Naive thymus-derived CD4-positive, alpha-beta T cell (primary cell): ENCODE measurements at regions not wholly inside any gene's neighbourhood (a gene's known extent, or its start where the extent isn't known, plus 50 kb on each side); places are given as distances from the start of the nearest gene placed in this dataset.

ENCODE experiments used
- ATAC-seq: fragments of 150-1000 bp; cut with Tn5 transposase; 2 replicates; pipeline ENCODE4 v1.10.0; 2021; ENCODE audit warnings: mild to moderate bottlenecking, moderate library complexity
- CTCF ChIA-PET: fragments of 350-600 bp; sonication (Branson Sonifier 250); formaldehyde crosslinking; loops from one replicate; lab custom pipeline; 2021; ENCODE audit warnings: antibody characterized with exemption; lab: Charles Lee
- POLR2A ChIA-PET: fragments of 350-600 bp; sonication (Branson Sonifier 250); formaldehyde crosslinking; loops from one replicate; lab custom pipeline; 2021; ENCODE audit warnings: antibody characterized with exemption, inconsistent platforms; lab: Charles Lee
- DNase-seq, 9 donors: peaks; one replicate each; pipeline versions ENCODE4 v3.0.0 to v3.0.0-alpha.2; 2020 to 2022; ENCODE audit warnings: mixed read lengths in 1 of 9
- H3K27ac ChIP-seq: one replicate; pipeline ENCODE4 v1.7.0; 2013; ENCODE audit warnings: mild to moderate bottlenecking, low read depth, low read length, moderate library complexity
- H3K27me3 ChIP-seq, 2 donors: one replicate each; pipeline ENCODE4 v1.7.0; 2013; ENCODE audit warnings: low read length in 2 of 2, mild to moderate bottlenecking in 2 of 2, moderate library complexity in 2 of 2; ENCODE audit not compliant: control insufficient read depth in 2 of 2, insufficient read depth in 2 of 2
- H3K36me3 ChIP-seq, 3 experiments: 1 replicate in 2 of 3; 2 replicates in 1 of 3; pipeline ENCODE4 v1.7.0; 2013; ENCODE audit warnings: low read length in 3 of 3, mild to moderate bottlenecking in 3 of 3, moderate library complexity in 1 of 3; ENCODE audit not compliant: insufficient read depth in 3 of 3, control insufficient read depth in 2 of 3
- H3K4me1 ChIP-seq, 2 donors: one replicate each; pipeline ENCODE4 v1.7.0; 2013; ENCODE audit warnings: low read length in 2 of 2, mild to moderate bottlenecking in 2 of 2, moderate library complexity in 1 of 2; ENCODE audit not compliant: control insufficient read depth in 2 of 2, insufficient read depth in 2 of 2
- H3K4me3 ChIP-seq: 2 replicates; pipeline ENCODE4 v1.7.0; 2013; ENCODE audit warnings: mild to moderate bottlenecking, low read length
- H3K9me3 ChIP-seq, 3 experiments: 1 replicate in 2 of 3; 2 replicates in 1 of 3; pipeline ENCODE4 v1.7.0; 2013; ENCODE audit warnings: low read length in 3 of 3; ENCODE audit not compliant: control insufficient read depth in 2 of 3
- H3K27ac Mint-ChIP-seq, 9 donors: one replicate each; pipeline ENCODE4 v1.8.0; 2020 to 2022; ENCODE audit warnings: mixed read lengths in 9 of 9, mild to moderate bottlenecking in 8 of 9, moderate library complexity in 5 of 9, inconsistent platforms in 2 of 9
- H3K27me3 Mint-ChIP-seq, 5 donors: one replicate each; pipeline ENCODE4 v1.8.0; 2021 to 2022; ENCODE audit warnings: mixed read lengths in 5 of 5, mild to moderate bottlenecking in 1 of 5
- H3K36me3 Mint-ChIP-seq, 5 donors: one replicate each; pipeline ENCODE4 v1.8.0; 2020 to 2022; ENCODE audit warnings: mixed read lengths in 5 of 5, mild to moderate bottlenecking in 3 of 5, inconsistent platforms in 1 of 5
- H3K4me1 Mint-ChIP-seq, 7 donors: one replicate each; pipeline ENCODE4 v1.8.0; 2020 to 2022; ENCODE audit warnings: mixed read lengths in 7 of 7, mild to moderate bottlenecking in 3 of 7, inconsistent platforms in 1 of 7
- H3K4me3 Mint-ChIP-seq, 10 donors: one replicate each; pipeline ENCODE4 v1.8.0; 2020 to 2022; ENCODE audit warnings: mild to moderate bottlenecking in 10 of 10, mixed read lengths in 10 of 10, moderate library complexity in 6 of 10, inconsistent platforms in 2 of 10
- H3K9me3 Mint-ChIP-seq, 11 donors: one replicate each; pipeline ENCODE4 v1.8.0; 2020 to 2022; ENCODE audit warnings: mixed read lengths in 11 of 11, mild to moderate bottlenecking in 4 of 11, inconsistent platforms in 1 of 11, moderate library complexity in 1 of 11
- intact Hi-C, 2 donors: fragments of 100-400 bp; cut with micrococcal nuclease; formaldehyde crosslinking; loops; one replicate each; pipeline ENCODE4 v1.15.1; 2023

DNA sequence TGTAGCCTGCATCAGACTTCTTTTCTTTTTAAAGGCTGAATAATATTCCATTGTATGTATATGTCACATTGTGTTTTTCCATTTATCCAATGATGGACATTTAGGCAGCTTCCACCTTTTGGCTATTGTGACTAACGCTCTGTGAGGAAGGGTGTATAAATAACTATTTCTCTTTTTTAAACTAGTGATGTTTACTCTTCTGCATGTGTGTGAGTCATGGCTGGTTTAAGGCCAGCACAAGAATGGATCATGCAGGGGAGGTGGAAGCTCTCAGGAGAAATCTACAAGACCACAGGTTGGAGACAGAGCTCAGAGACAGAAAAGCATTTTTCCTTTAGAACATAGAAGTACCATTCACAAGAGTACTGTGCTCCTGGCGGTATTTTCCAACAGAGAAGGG is 307.2 kb downstream of the SOX4 start:
- Mint-ChIP-seq H3K4me3 (no peak overlapping the region), H3K27me3 (peaks cover 0 to 4% (median 0%) of the 10 kb centered on the region in 5 donors)

DNA sequence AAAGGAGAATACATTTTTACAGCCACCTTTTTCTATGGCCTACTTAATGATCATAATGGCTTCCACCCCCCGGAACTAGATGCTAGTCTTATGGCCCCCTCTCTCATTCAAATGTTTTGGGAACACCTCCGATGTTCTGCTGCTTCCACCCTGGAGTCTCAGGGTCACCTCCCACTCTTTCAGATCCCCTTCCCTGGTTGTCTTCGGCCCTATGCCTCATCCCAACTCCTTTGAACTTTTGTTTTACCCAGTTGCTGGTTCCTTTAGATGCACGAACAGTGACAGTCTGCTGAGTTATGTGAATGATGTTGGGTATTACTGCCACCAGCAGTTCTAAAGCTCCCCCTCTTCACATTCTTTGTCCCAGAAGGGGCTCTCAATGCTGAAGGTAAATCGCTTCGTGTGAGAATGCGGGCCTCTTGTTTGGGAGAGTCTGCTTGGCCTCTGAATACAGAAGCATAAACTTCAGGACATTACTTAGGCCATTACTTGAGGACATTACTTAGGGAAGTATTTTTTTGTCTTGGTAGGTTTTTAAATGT is 309.1 kb downstream of the SOX4 start:
- no peaks in the 10 kb centered on the region for H3K4me1 ChIP-seq
- Mint-ChIP-seq H3K4me1 (peaks cover 0 to 3% (median 0%) of the 10 kb centered on the region in 7 donors), H3K27ac (peak overlapping the region in 1 of 9 donors; percentile 69), H3K27me3 (peaks cover 0 to 9% (median 0%) of the 10 kb centered on the region in 5 donors), H3K4me3 (no peak overlapping the region), H3K36me3 (no peaks in the 10 kb centered on the region), H3K9me3 (peaks cover 0 to 11% (median 0%) of the 10 kb centered on the region in 11 donors)
- no peak overlapping the region for H3K27ac ChIP-seq
- CTCF ChIA-PET, result no interaction called here
- no peaks in the 10 kb centered on the region for H3K27me3 ChIP-seq
- POLR2A ChIA-PET, result no interaction called here
- no peak for DNase-seq
- H3K4me3 ChIP-seq, result no peak overlapping the region
- H3K9me3 ChIP-seq, result no peaks in the 10 kb centered on the region
- ATAC-seq, result no peak
- intact Hi-C loops, result no loop called here
- no peaks in the 10 kb centered on the region for H3K36me3 ChIP-seq

More for the DNA sequence above, 307.2 kb downstream of the SOX4 start:
- H3K27me3 ChIP-seq, result no peaks in the 10 kb centered on the region
- H3K27ac ChIP-seq, result no peak overlapping the region
- no peak overlapping the region for H3K4me3 ChIP-seq
- DNase-seq (no peak), ATAC-seq (no peak)
- Mint-ChIP-seq H3K9me3 (peaks cover 0 to 11% (median 0%) of the 10 kb centered on the region in 11 donors), H3K4me1 (peaks cover 0 to 3% (median 0%) of the 10 kb centered on the region in 7 donors), H3K27ac (no peak overlapping the region), H3K36me3 (no peaks in the 10 kb centered on the region)
- intact Hi-C loops, result no loop called here
- no peaks in the 10 kb centered on the region for H3K4me1 ChIP-seq
- no peaks in the 10 kb centered on the region for H3K9me3 ChIP-seq
- ChIA-PET CTCF (no interaction called here), POLR2A (no interaction called here)
- no peaks in the 10 kb centered on the region for H3K36me3 ChIP-seq

DNA sequence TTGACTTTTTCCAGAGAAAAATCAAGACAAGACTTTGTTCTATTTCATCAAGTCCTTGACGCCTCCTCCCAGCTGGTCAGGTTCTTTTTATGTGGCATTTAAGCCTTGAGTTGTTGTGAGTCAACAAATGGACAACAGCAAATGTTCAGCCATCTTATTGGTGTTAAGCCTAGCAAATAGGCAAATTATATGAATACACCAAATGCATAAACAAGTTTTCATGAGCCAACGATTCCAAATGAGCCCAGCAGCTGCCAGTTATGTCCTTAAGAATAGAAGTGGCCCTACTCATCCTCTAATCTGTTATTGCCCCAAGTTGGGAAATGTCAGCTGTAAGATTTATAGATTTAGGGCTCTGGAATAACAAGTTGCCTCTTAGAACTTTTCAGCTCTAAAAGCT is 312.0 kb downstream of the SOX4 start:
- CTCF ChIA-PET, result no interaction called here
- no peaks in the 10 kb centered on the region for H3K27me3 ChIP-seq
- intact Hi-C loops, result no loop called here
- DNase-seq (no peak), ATAC-seq (no peak)
- no peaks in the 10 kb centered on the region for H3K9me3 ChIP-seq
- H3K4me1 ChIP-seq, result no peaks in the 10 kb centered on the region
- H3K4me3 ChIP-seq, result no peak overlapping the region
- H3K27me3 Mint-ChIP-seq, result peaks cover 0 to 12% (median 6%) of the 10 kb centered on the region in 5 donors
- H3K27ac Mint-ChIP-seq, result no peak overlapping the region
- POLR2A ChIA-PET, result interaction anchor here (0.6 kb wide), 1 partner anchor 74 kb away, joined by 3 read pairs; no protein-coding TSS in a partner anchor
- H3K4me3 Mint-ChIP-seq, result no peak overlapping the region
- no peaks in the 10 kb centered on the region for H3K36me3 Mint-ChIP-seq
- peaks cover 0 to 1% (median 0%) of the 10 kb centered on the region in 11 donors for H3K9me3 Mint-ChIP-seq
- no peaks in the 10 kb centered on the region for H3K36me3 ChIP-seq
- H3K4me1 Mint-ChIP-seq, result no peaks in the 10 kb centered on the region
- no peak overlapping the region for H3K27ac ChIP-seq

DNA sequence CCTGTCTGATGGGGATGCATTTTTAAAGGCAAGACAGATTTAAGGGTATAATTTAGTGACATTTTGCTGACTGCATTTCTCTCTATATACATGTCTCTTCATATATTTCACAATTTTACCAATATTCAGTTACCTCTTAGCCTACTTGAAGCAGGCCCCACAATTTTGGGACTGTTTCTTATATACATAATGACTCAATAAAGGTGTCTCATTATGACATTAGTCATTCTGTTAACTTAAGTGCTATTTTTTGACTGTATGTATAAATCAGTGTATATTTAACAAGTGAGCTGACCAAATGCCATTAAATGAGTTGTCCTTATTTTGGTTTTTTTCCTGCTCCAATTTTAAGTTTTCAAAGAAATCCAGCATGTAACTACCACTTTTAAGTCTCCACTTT is 313.3 kb downstream of the SOX4 start:
- POLR2A ChIA-PET, result interaction anchor here (0.7 kb wide), 1 partner anchor 33 kb away, joined by 3 read pairs; no protein-coding TSS in a partner anchor
- DNase-seq, result no peak
- CTCF ChIA-PET, result no interaction called here
- ATAC-seq, result no peak
- no peak overlapping the region for H3K4me3 Mint-ChIP-seq
- H3K9me3 Mint-ChIP-seq, result no peaks in the 10 kb centered on the region
- no peaks in the 10 kb centered on the region for H3K36me3 Mint-ChIP-seq
- Histone ChIP-seq H3K27me3 (no peaks in the 10 kb centered on the region), H3K4me3 (no peak overlapping the region), H3K9me3 (no peaks in the 10 kb centered on the region), H3K4me1 (no peaks in the 10 kb centered on the region), H3K27ac (no peak overlapping the region), H3K36me3 (no peaks in the 10 kb centered on the region)
- peak overlapping the region in 1 of 9 donors; percentile 12 for H3K27ac Mint-ChIP-seq
- H3K27me3 Mint-ChIP-seq, result peaks cover 0 to 12% (median 6%) of the 10 kb centered on the region in 5 donors
- H3K4me1 Mint-ChIP-seq, result no peaks in the 10 kb centered on the region
- intact Hi-C loops, result no loop called here

DNA sequence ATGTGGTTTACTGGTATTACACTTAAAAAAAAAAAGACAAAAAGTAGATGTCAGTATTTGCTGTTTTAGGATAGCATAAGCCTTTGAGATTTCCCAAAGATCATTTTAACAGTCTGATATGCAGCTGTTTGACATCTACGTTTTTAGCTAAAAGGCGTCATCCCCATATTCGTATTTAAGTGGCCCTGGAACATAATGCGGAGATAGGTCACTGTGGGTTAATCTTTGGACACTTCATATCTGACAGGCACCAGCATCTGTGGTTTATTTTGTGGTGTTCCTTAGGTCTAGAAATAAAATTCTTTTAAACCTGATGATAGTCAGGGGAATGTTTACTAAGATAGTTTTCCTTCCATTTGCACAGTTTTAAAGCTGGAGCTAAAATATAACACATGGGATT is 313.7 kb downstream of the SOX4 start:
- ChIA-PET POLR2A (interaction anchor here (0.7 kb wide), 1 partner anchor 34 kb away, joined by 3 read pairs; no protein-coding TSS in a partner anchor), CTCF (no interaction called here)
- Mint-ChIP-seq H3K4me3 (no peak overlapping the region), H3K9me3 (no peaks in the 10 kb centered on the region), H3K27ac (no peak overlapping the region), H3K4me1 (no peaks in the 10 kb centered on the region), H3K27me3 (peaks cover 0 to 12% (median 6%) of the 10 kb centered on the region in 5 donors), H3K36me3 (no peaks in the 10 kb centered on the region)
- H3K36me3 ChIP-seq, result no peaks in the 10 kb centered on the region
- DNase-seq (no peak), ATAC-seq (no peak)
- H3K9me3 ChIP-seq, result no peaks in the 10 kb centered on the region
- H3K27ac ChIP-seq, result no peak overlapping the region
- intact Hi-C loops, result no loop called here
- no peak overlapping the region for H3K4me3 ChIP-seq
- H3K4me1 ChIP-seq, result no peaks in the 10 kb centered on the region
- no peaks in the 10 kb centered on the region for H3K27me3 ChIP-seq

DNA sequence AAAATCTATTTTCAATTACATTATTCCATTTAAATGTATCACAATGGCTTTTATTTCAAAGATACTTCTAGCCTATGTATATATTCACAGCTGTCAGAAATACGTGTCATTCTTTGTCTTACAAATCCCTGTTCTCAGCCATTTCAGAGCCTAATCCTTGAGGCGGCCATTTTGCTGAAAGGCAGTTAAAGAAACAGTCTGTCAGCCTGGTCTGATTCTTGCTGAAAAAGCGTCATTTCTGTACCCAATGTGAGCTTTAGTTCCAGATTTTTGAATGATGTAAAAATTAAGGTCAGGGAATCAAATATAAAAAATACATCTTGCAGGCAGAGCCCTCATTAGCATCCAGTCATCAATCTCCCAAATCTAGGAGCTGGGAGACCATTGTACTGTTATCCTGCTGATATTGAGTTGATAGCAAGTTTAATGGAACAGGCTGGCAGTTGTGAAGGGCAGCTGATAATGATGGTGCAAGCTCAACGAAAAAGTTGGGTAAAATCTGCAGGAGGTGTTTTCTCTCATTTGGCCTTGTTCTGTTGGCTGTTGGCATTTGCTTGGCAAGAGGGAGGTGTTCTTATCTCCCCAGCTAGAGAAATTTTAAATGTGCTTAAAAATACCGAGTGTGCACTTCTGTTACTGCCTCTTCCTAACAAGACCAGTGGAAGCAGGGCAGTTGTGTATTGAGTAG is 314.8 kb downstream of the SOX4 start:
- H3K27ac ChIP-seq, result no peak overlapping the region
- no peaks in the 10 kb centered on the region for H3K27me3 ChIP-seq
- H3K9me3 ChIP-seq, result no peaks in the 10 kb centered on the region
- DNase-seq, result no peak
- no peak overlapping the region for H3K4me3 ChIP-seq
- Mint-ChIP-seq H3K4me1 (peaks cover 0 to 4% (median 1%) of the 10 kb centered on the region in 7 donors), H3K27me3 (peaks cover 0 to 12% (median 6%) of the 10 kb centered on the region in 5 donors), H3K9me3 (no peaks in the 10 kb centered on the region), H3K36me3 (no peaks in the 10 kb centered on the region), H3K27ac (no peak overlapping the region), H3K4me3 (no peak overlapping the region)
- CTCF ChIA-PET, result no interaction called here
- H3K4me1 ChIP-seq, result no peaks in the 10 kb centered on the region
- intact Hi-C loops, result no loop called here
- H3K36me3 ChIP-seq, result no peaks in the 10 kb centered on the region
- POLR2A ChIA-PET, result no interaction called here
- no peak for ATAC-seq

DNA sequence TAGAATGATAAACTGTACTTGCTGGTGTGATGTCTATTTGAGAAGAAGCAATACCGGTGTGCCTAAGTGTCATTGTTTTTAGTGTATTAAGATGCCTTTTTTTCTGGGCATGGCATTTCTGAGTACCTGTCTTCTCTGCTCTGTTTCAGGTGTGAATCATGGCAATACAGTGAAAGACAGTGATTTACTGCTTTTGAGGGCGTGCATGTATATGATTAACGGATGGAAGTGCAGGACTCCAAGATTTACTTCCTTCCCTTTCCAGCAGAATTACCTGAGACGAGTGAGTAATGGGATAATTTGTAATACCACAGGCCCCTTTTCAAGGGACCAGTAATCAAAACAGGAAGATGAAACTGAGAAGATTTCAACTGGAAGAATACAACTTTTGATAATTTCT is 315.8 kb downstream of the SOX4 start:
- no peaks in the 10 kb centered on the region for H3K27me3 ChIP-seq
- no peak overlapping the region for H3K27ac ChIP-seq
- H3K9me3 ChIP-seq, result no peaks in the 10 kb centered on the region
- ChIA-PET CTCF (no interaction called here), POLR2A (no interaction called here)
- intact Hi-C loops, result no loop called here
- H3K27me3 Mint-ChIP-seq, result peaks cover 0 to 8% (median 6%) of the 10 kb centered on the region in 5 donors
- no peak overlapping the region for H3K4me3 Mint-ChIP-seq
- H3K27ac Mint-ChIP-seq, result no peak overlapping the region
- peaks cover 0 to 2% (median 0%) of the 10 kb centered on the region in 5 donors for H3K36me3 Mint-ChIP-seq
- no peak overlapping the region for H3K4me3 ChIP-seq
- no peaks in the 10 kb centered on the region for H3K9me3 Mint-ChIP-seq
- ATAC-seq (no peak), DNase-seq (no peak)
- no peaks in the 10 kb centered on the region for H3K36me3 ChIP-seq
- H3K4me1 ChIP-seq, result no peaks in the 10 kb centered on the region
- peaks cover 0 to 13% (median 11%) of the 10 kb centered on the region in 7 donors for H3K4me1 Mint-ChIP-seq
